Aorta (tissue), 5 donors: ENCODE measurements at regions not wholly inside any gene's neighbourhood (a gene's known extent, or its start where the extent isn't known, plus 50 kb on each side); places are given as distances from the start of the nearest gene placed in this dataset.

Source experiments
- ATAC-seq: fragments of 200-7000 bp; cut with Tn5 transposase; one replicate; pipeline ENCODE4 v1.9.1; 2022; ENCODE audit warnings: moderate library complexity; ENCODE audit not compliant: low FRiP score
- DNase-seq, 2 donors: peaks; one replicate each; pipeline ENCODE4 v3.0.0-alpha.2; 2020
- H3K27ac ChIP-seq, 2 donors: one replicate each; pipeline ENCODE4 v1.5.1; 2013; ENCODE audit warnings: low read length in 2 of 2, mild to moderate bottlenecking in 2 of 2, moderate library complexity in 2 of 2, control low read depth in 1 of 2, inconsistent platforms in 1 of 2, low read depth in 1 of 2
- H3K27me3 ChIP-seq, 2 donors: one replicate each; pipeline ENCODE4 v1.6.1; 2013; ENCODE audit warnings: control low read depth in 1 of 2, low read length in 1 of 2, mild to moderate bottlenecking in 1 of 2, moderate library complexity in 1 of 2; ENCODE audit not compliant: insufficient read depth in 2 of 2, control insufficient read depth in 1 of 2
- H3K36me3 ChIP-seq, 2 donors: one replicate each; pipeline ENCODE4 v1.6.1; 2013; ENCODE audit warnings: control low read depth in 1 of 2, low read length in 1 of 2, mild to moderate bottlenecking in 1 of 2; ENCODE audit not compliant: insufficient read depth in 2 of 2, control insufficient read depth in 1 of 2
- H3K4me1 ChIP-seq, 2 donors: one replicate each; pipeline ENCODE4 v1.6.1; 2013; ENCODE audit warnings: low read length in 2 of 2, control low read depth in 1 of 2, mild to moderate bottlenecking in 1 of 2, moderate library complexity in 1 of 2; ENCODE audit not compliant: insufficient read depth in 2 of 2, control insufficient read depth in 1 of 2
- H3K4me3 ChIP-seq, 2 donors: one replicate each; pipeline ENCODE4 v1.5.1; 2013; ENCODE audit warnings: low read length in 2 of 2, control low read depth in 1 of 2, mild to moderate bottlenecking in 1 of 2
- H3K9me3 ChIP-seq: one replicate; pipeline ENCODE4 v1.6.1; 2013; ENCODE audit warnings: mild to moderate bottlenecking, low read length; ENCODE audit not compliant: control insufficient read depth
- WGBS, 2 donors: extraction: QIAGEN DNeasy Blood & Tissue Kit; methylation state at CpG; one replicate each; pipeline ENCODE4 v1.1.7; 2013; 5-methylcytosine and 5-hydroxymethylcytosine counted together
- intact Hi-C, 2 donors: fragments of 100-400 bp; cut with DNase I; formaldehyde crosslinking; loops; one replicate each; pipeline versions ENCODE4 v1.14.2 to v1.15.0; 2022
- donor health status: healthy with polysubstance abuse.
- donor health status: Bipolar disorder and iron deficiency.
- donor health status: DM: no; HTN: no; CAD: no.
- donor health status: DM: no; HTN: no; CAD: no.
- donor health status: DM: yes; HTN: yes; CAD: no.

GRCh38 chr16:60438894-60439293, 1597.3 kb downstream of the CDH8 start:
- no peaks in the 10 kb centered on the region for H3K27me3 ChIP-seq
- no peaks in the 10 kb centered on the region for H3K36me3 ChIP-seq
- H3K9me3 ChIP-seq: no peaks in the 10 kb centered on the region
- WGBS, 2 donors: 85 to 88% methylated on average over 6 of the region's 6 CpGs
- no peak overlapping the region for H3K27ac ChIP-seq
- DNase-seq: no peak
- H3K4me1 ChIP-seq: no peaks in the 10 kb centered on the region
- H3K4me3 ChIP-seq: no peak overlapping the region
- no peak for ATAC-seq
- intact Hi-C loops: no loop called here

GRCh38 chr16:60432472-60432871, 1603.8 kb downstream of the CDH8 start:
- Histone ChIP-seq H3K27ac (no peak overlapping the region), H3K4me1 (no peaks in the 10 kb centered on the region), H3K27me3 (no peaks in the 10 kb centered on the region), H3K36me3 (no peaks in the 10 kb centered on the region), H3K9me3 (no peaks in the 10 kb centered on the region), H3K4me3 (no peak overlapping the region)
- no peak for DNase-seq
- intact Hi-C loops: no loop called here
- ATAC-seq: no peak

GRCh38 chr16:60419859-60420258, 1616.4 kb downstream of the CDH8 start:
- Histone ChIP-seq H3K4me1 (no peaks in the 10 kb centered on the region), H3K27ac (no peak overlapping the region), H3K36me3 (no peaks in the 10 kb centered on the region), H3K9me3 (no peaks in the 10 kb centered on the region), H3K4me3 (no peak overlapping the region), H3K27me3 (no peaks in the 10 kb centered on the region)
- DNase-seq (no peak), ATAC-seq (no peak)
- intact Hi-C loops: no loop called here
- WGBS, 2 donors: 61 to 74% methylated on average over 4 of the region's 4 CpGs

- intact Hi-C loops: no loop called here
- Histone ChIP-seq H3K27ac (no peak overlapping the region), H3K4me3 (no peak overlapping the region), H3K9me3 (no peaks in the 10 kb centered on the region), H3K4me1 (no peaks in the 10 kb centered on the region), H3K36me3 (no peaks in the 10 kb centered on the region), H3K27me3 (no peaks in the 10 kb centered on the region)
- WGBS, 2 donors: 17 to 31% methylated on average over 1 of the region's 1 CpG
- ATAC-seq (no peak), DNase-seq (no peak)
These were observed 1621.6 kb downstream of the CDH8 start for GRCh38 chr16:60414613-60415012.

- 66 to 68% methylated on average over 2 of the region's 2 CpGs for WGBS, 2 donors
- H3K36me3 ChIP-seq: no peaks in the 10 kb centered on the region
- ATAC-seq (no peak), DNase-seq (no peak)
- intact Hi-C loops: no loop called here
- H3K9me3 ChIP-seq: no peaks in the 10 kb centered on the region
- H3K27me3 ChIP-seq: no peaks in the 10 kb centered on the region
- no peak overlapping the region for H3K27ac ChIP-seq
- H3K4me1 ChIP-seq: no peaks in the 10 kb centered on the region
- no peak overlapping the region for H3K4me3 ChIP-seq
These were observed 1622.3 kb downstream of the CDH8 start for GRCh38 chr16:60413969-60414368.

GRCh38 chr16:60407606-60408005, 1628.6 kb downstream of the CDH8 start:
- Histone ChIP-seq H3K4me1 (no peaks in the 10 kb centered on the region), H3K36me3 (no peaks in the 10 kb centered on the region), H3K27me3 (no peaks in the 10 kb centered on the region), H3K27ac (no peak overlapping the region), H3K4me3 (no peak overlapping the region), H3K9me3 (no peaks in the 10 kb centered on the region)
- DNase-seq: no peak
- WGBS, 2 donors: 62 to 64% methylated on average over 2 of the region's 2 CpGs
- no peak for ATAC-seq
- intact Hi-C loops: no loop called here

- 75 to 76% methylated on average over 4 of the region's 4 CpGs for WGBS, 2 donors
- no peaks in the 10 kb centered on the region for H3K27me3 ChIP-seq
These were observed 1629.2 kb downstream of the CDH8 start for GRCh38 chr16:60407034-60407433.

GRCh38 chr16:60405286-60405685, 1631.0 kb downstream of the CDH8 start:
- ATAC-seq (no peak), DNase-seq (no peak)
- intact Hi-C loops: no loop called here
- no peaks in the 10 kb centered on the region for H3K27me3 ChIP-seq
- H3K36me3 ChIP-seq: no peaks in the 10 kb centered on the region
- H3K4me1 ChIP-seq: no peaks in the 10 kb centered on the region
- H3K9me3 ChIP-seq: no peaks in the 10 kb centered on the region
- no peak overlapping the region for H3K27ac ChIP-seq
- no peak overlapping the region for H3K4me3 ChIP-seq
- WGBS, 2 donors: 16 to 22% methylated on average over 2 of the region's 2 CpGs

More at GRCh38 chr16:60407034-60407433, 1629.2 kb downstream of the CDH8 start:
- ATAC-seq (no peak), DNase-seq (no peak)
- H3K4me1 ChIP-seq: no peaks in the 10 kb centered on the region
- no peak overlapping the region for H3K27ac ChIP-seq
- no peak overlapping the region for H3K4me3 ChIP-seq
- no peaks in the 10 kb centered on the region for H3K36me3 ChIP-seq
- intact Hi-C loops: no loop called here
- no peaks in the 10 kb centered on the region for H3K9me3 ChIP-seq

GRCh38 chr16:60404401-60404800, 1631.8 kb downstream of the CDH8 start:
- DNase-seq (no peak), ATAC-seq (no peak)
- no peak overlapping the region for H3K27ac ChIP-seq
- H3K4me3 ChIP-seq: no peak overlapping the region
- no peaks in the 10 kb centered on the region for H3K9me3 ChIP-seq
- intact Hi-C loops: no loop called here
- H3K36me3 ChIP-seq: no peaks in the 10 kb centered on the region
- H3K27me3 ChIP-seq: no peaks in the 10 kb centered on the region
- H3K4me1 ChIP-seq: no peaks in the 10 kb centered on the region
- WGBS, 2 donors: 29 to 31% methylated on average over 3 of the region's 3 CpGs
